ENCODE measurements at regions not wholly inside any gene's neighbourhood (a gene's known extent, or its start where the extent isn't known, plus 50 kb on each side); places are given as distances from the start of the nearest gene placed in this dataset.

DNA sequence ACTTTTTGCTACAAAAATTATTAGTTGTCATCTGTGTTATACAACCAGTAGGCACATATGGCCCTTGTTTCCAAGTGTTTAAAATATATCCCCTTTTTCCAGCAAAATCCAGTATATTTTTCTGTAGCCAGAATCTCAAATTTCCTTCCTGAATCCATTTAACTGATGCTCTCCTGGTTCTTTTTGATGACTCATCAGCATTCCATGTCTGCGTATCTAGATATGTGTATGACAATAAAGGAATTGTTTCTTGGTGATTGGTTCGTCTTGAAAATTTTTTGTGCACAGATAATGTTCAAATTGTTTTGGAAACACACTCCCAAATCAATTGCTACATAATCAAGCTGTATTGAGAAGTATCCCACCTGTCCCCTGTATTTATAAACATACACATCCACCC is 98.3 kb downstream of the ITM2A start:
- TF ChIP-seq POLR2A (IDR thresholded peaks at IDR 0.05; ENCODE audit: control extremely low read depth in 1 of 2, low read depth in 2 of 2, low read length in 2 of 2) (no peak), FOSL1 (IDR thresholded peaks at IDR 0.05; ENCODE audit: insufficient read depth, low read depth, low read length) (no peak), CTCF (IDR thresholded peaks at IDR 0.05; ENCODE audit: control extremely low read depth in 1 of 3, insufficient read depth in 1 of 3, low read depth in 1 of 3, low read length in 3 of 3) (no peak), POLR2AphosphoS5 (IDR thresholded peaks at IDR 0.05; ENCODE audit: low read depth, low read length) (no peak), YY1 (IDR thresholded peaks at IDR 0.05; ENCODE audit: low read depth, low read length) (no peak), TCF12 (IDR thresholded peaks at IDR 0.05; ENCODE audit: low read depth, low read length) (no peak), MAX (IDR thresholded peaks at IDR 0.05) (no peak), TAF1 (IDR thresholded peaks at IDR 0.05; ENCODE audit: low read depth, low read length) (no peak), BCL11A (IDR thresholded peaks at IDR 0.05; ENCODE audit: low read depth in 2 of 2, low read length in 2 of 2) (no peak), SP4 (IDR thresholded peaks at IDR 0.05; ENCODE audit: low read length) (no peak), GABPA (IDR thresholded peaks at IDR 0.05; ENCODE audit: borderline replicate concordance, insufficient read depth, low read length) (no peak)
